ENCODE measurements at regions not wholly inside any gene's neighbourhood (a gene's known extent, or its start where the extent isn't known, plus 50 kb on each side); places are given as distances from the start of the nearest gene placed in this dataset.
"Not testable (repeated sequence)": the region's sequence is repeated elsewhere in the genome, so short reads cannot be mapped to it uniquely, and the experiment has no call there.

GRCh38 chr16:70061671-70062218, 52.4 kb upstream of the PDPR start:
- not testable (repeated sequence) for TF ChIP-seq EZH2phosphoT487, CTCF, EZH2 (IDR thresholded peaks at IDR 0.05)
